ENCODE measurements at regions not wholly inside any gene's neighbourhood (a gene's known extent, or its start where the extent isn't known, plus 50 kb on each side); places are given as distances from the start of the nearest gene placed in this dataset.

DNA sequence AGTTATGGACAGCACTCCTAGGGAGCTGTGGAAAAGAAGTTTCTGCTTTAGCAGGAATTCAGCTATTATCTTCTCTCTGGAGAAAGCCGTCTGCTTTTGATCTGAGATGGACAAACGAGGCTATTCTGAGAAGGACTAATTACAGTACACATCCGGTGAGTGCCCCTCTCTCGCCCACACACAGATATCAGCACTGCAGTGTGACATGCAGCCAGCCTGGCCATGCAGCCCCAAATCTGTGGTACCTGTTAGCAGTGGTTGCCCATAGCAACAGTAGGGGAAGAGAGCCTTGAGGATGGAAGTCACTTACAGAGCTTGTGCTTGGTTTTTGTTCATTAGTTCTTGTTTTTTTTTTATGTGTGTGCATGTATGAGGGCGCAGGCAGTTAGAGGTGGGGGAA is 73.9 kb upstream of the TRIB2 start:
- no peak for TF ChIP-seq CTCF (IDR thresholded peaks at IDR 0.05; ENCODE audit: low read depth, low read length)
- TF ChIP-seq EZH2phosphoT487 (IDR thresholded peaks at IDR 0.05; ENCODE audit: low read depth): no peak
